H1 (cell line): ENCODE measurements at regions not wholly inside any gene's neighbourhood (a gene's known extent, or its start where the extent isn't known, plus 50 kb on each side); places are given as distances from the start of the nearest gene placed in this dataset.

Experiments
- CTCF ChIA-PET: fragments of 300-600 bp; sonication (Branson Sonifier 250); formaldehyde crosslinking; loops from one replicate; lab custom pipeline; 2021; ENCODE audit not compliant: partially characterized antibody; lab: Charles Lee
- POLR2A ChIA-PET: fragments of 300-600 bp; sonication (Branson Sonifier 250); formaldehyde crosslinking; loops from one replicate; lab custom pipeline; 2021; ENCODE audit warnings: inconsistent platforms; ENCODE audit not compliant: partially characterized antibody; lab: Charles Lee
- DNase-seq, 2 experiments: peaks; one replicate each; pipeline versions ENCODE4 v3.0.0 to v3.0.0-alpha.2; 2010 to 2022; ENCODE audit warnings: low spot score in 2 of 2, low read depth in 1 of 2, mixed read lengths in 1 of 2
- FAIRE-seq: peaks from 2 replicates; lab custom pipeline; 2011; peaks lifted over from hg19 to GRCh38; lab: Jason Lieb, UNC
- H2AFZ ChIP-seq: 2 replicates; pipeline ENCODE4 v1.8.1; 2012; ENCODE audit warnings: low read length, inconsistent platforms
- H2AK5ac ChIP-seq: 2 replicates; pipeline ENCODE4 v1.6.1; 2013; ENCODE audit warnings: low read depth, low read length
- H2BK120ac ChIP-seq: replicated peaks from 2 replicates; pipeline ENCODE3; 2013; ENCODE audit warnings: low read depth, low read length, inconsistent platforms
- H2BK12ac ChIP-seq: 2 replicates; pipeline ENCODE4 v1.6.1; 2013; ENCODE audit warnings: low read depth, low read length
- H2BK15ac ChIP-seq: 2 replicates; pipeline ENCODE4 v1.6.1; 2013; ENCODE audit warnings: low read length
- H2BK20ac ChIP-seq: 2 replicates; pipeline ENCODE4 v1.6.1; 2013; ENCODE audit warnings: low read length
- H2BK5ac ChIP-seq: 2 replicates; pipeline ENCODE4 v1.6.1; 2013; ENCODE audit warnings: low read depth, low read length
- H3K14ac ChIP-seq: 2 replicates; pipeline ENCODE4 v1.6.1; 2013; ENCODE audit warnings: inconsistent platforms; ENCODE audit not compliant: insufficient read length
- H3K18ac ChIP-seq: 2 replicates; pipeline ENCODE4 v1.6.1; 2013; ENCODE audit warnings: low read length; ENCODE audit errors: extremely low read depth
- H3K23ac ChIP-seq: 2 replicates; pipeline ENCODE4 v1.6.1; 2013; ENCODE audit warnings: inconsistent platforms; ENCODE audit not compliant: insufficient read length
- H3K23me2 ChIP-seq: 2 replicates; pipeline ENCODE4 v1.6.1; 2013; ENCODE audit warnings: low read depth, low read length
- H3K27ac ChIP-seq: 2 replicates; pipeline ENCODE4 v1.6.1; 2011; ENCODE audit warnings: low read depth, low read length, inconsistent platforms
- H3K27me3 ChIP-seq, 4 experiments: replicated peaks in 1 of 4; 1 replicate in 1 of 4; 2 replicates in 3 of 4; pipeline versions ENCODE4 v1.6.1 to v1.8.1; 2011 to 2013; ENCODE audit warnings: low read length in 3 of 4, mild to moderate bottlenecking in 3 of 4, inconsistent platforms in 2 of 4, mixed read lengths in 2 of 4, moderate library complexity in 1 of 4; ENCODE audit not compliant: control insufficient read depth in 3 of 4, insufficient read depth in 3 of 4; ENCODE audit errors: extremely low read depth in 1 of 4
- H3K36me3 ChIP-seq, 4 experiments: 2 replicates each; pipeline versions ENCODE4 v1.6.1 to v1.8.1; 2011 to 2013; ENCODE audit warnings: mild to moderate bottlenecking in 4 of 4, low read length in 3 of 4, moderate library complexity in 2 of 4, control low read depth in 1 of 4, inconsistent platforms in 1 of 4; ENCODE audit not compliant: insufficient read depth in 4 of 4, control insufficient read depth in 2 of 4
- H3K4ac ChIP-seq: replicated peaks from 2 replicates; pipeline ENCODE3; 2013; ENCODE audit warnings: low read length, low read depth, mixed read lengths, inconsistent platforms; ENCODE audit not compliant: insufficient read length
- H3K4me1 ChIP-seq, 4 experiments: replicated peaks in 1 of 4; 1 replicate in 1 of 4; 2 replicates in 3 of 4; pipeline versions ENCODE4 v1.6.1 to v1.8.1; 2011 to 2013; ENCODE audit warnings: low read length in 3 of 4, inconsistent platforms in 2 of 4, mixed read lengths in 1 of 4; ENCODE audit not compliant: insufficient read depth in 4 of 4, control insufficient read depth in 3 of 4
- H3K4me2 ChIP-seq, 2 experiments: 2 replicates each; pipeline versions ENCODE4 v1.6.1 to v1.8.1; 2011 to 2013; ENCODE audit warnings: low read depth in 2 of 2, low read length in 2 of 2, control low read depth in 1 of 2, inconsistent platforms in 1 of 2, mild to moderate bottlenecking in 1 of 2; ENCODE audit not compliant: insufficient read depth in 1 of 2
- H3K4me3 ChIP-seq, 4 experiments: fragments of 200-600, 300-600 bp in 1 of 4; sonication (generic), shearing (Covaris generic), sonication (Bioruptor Twin) in 1 of 4; 2 replicates each; pipeline versions ENCODE4 v1.5.1 to v1.8.1; 2011 to 2016; ENCODE audit warnings: low read length in 4 of 4, low read depth in 3 of 4, control low read depth in 2 of 4, inconsistent platforms in 2 of 4, mild to moderate bottlenecking in 2 of 4, mixed read lengths in 1 of 4, moderate library complexity in 1 of 4; ENCODE audit not compliant: insufficient read depth in 2 of 4; ENCODE audit errors: extremely low read depth in 1 of 4
- H3K56ac ChIP-seq: replicated peaks from 2 replicates; pipeline ENCODE3; 2013; ENCODE audit warnings: low read depth, mild to moderate bottlenecking, mixed read lengths, low read length, inconsistent platforms; ENCODE audit not compliant: insufficient read length
- H3K79me1 ChIP-seq: 2 replicates; pipeline ENCODE4 v1.6.1; 2013; ENCODE audit warnings: low read depth, low read length, control low read depth
- H3K79me2 ChIP-seq, 2 experiments: 2 replicates each; pipeline versions ENCODE4 v1.6.1 to v1.8.1; 2012 to 2013; ENCODE audit warnings: low read length in 2 of 2, mild to moderate bottlenecking in 2 of 2, inconsistent platforms in 1 of 2; ENCODE audit not compliant: insufficient read depth in 2 of 2, control insufficient read depth in 1 of 2
- H3K9ac ChIP-seq, 4 experiments: replicated peaks in 1 of 4; 1 replicate in 1 of 4; 2 replicates in 3 of 4; pipeline versions ENCODE4 v1.6.1 to v1.8.1; 2011 to 2013; ENCODE audit warnings: low read depth in 3 of 4, low read length in 3 of 4, control low read depth in 2 of 4, mild to moderate bottlenecking in 2 of 4, moderate library complexity in 2 of 4, inconsistent platforms in 1 of 4; ENCODE audit errors: extremely low read depth in 1 of 4
- H3K9me3 ChIP-seq, 2 experiments: 2 replicates each; pipeline versions ENCODE4 v1.6.1 to v1.8.1; 2012 to 2013; ENCODE audit warnings: mild to moderate bottlenecking in 2 of 2, moderate library complexity in 2 of 2, control low read depth in 1 of 2, inconsistent platforms in 1 of 2, low read depth in 1 of 2, low read length in 1 of 2, mixed read lengths in 1 of 2; ENCODE audit not compliant: insufficient read depth in 2 of 2
- H4K20me1 ChIP-seq, 2 experiments: replicated peaks in 1 of 2; 2 replicates each; pipeline versions ENCODE3 to v1.8.1; 2011 to 2013; ENCODE audit warnings: inconsistent platforms in 2 of 2, low read length in 2 of 2, mild to moderate bottlenecking in 1 of 2; ENCODE audit not compliant: insufficient read depth in 2 of 2, control insufficient read depth in 1 of 2
- H4K5ac ChIP-seq: 2 replicates; pipeline ENCODE4 v1.6.1; 2013; ENCODE audit warnings: low read length, low read depth, mixed read lengths, inconsistent platforms; ENCODE audit not compliant: insufficient read length
- H4K8ac ChIP-seq: 2 replicates; pipeline ENCODE4 v1.8.0; 2013; ENCODE audit warnings: mild to moderate bottlenecking, moderate library complexity, low read length, inconsistent platforms; ENCODE audit not compliant: insufficient read depth; ENCODE audit errors: extremely low read depth
- H4K91ac ChIP-seq: replicated peaks from 2 replicates; pipeline ENCODE3; 2013; ENCODE audit warnings: low read length, mixed read lengths, inconsistent platforms; ENCODE audit not compliant: insufficient read length
- BACH1 ChIP-seq: IDR thresholded peaks from 2 replicates; pipeline ENCODE4 v1.6.1; 2012; ENCODE audit warnings: low read length, improper control_type of control experiment
- CEBPB ChIP-seq: IDR thresholded peaks from 2 replicates; pipeline ENCODE4 v1.6.1; 2012; ENCODE audit warnings: low read depth, low read length
- CHD2 ChIP-seq: IDR thresholded peaks from 2 replicates; pipeline ENCODE4 v1.6.1; 2012; ENCODE audit warnings: low read length, improper control_type of control experiment
- CREB1 ChIP-seq: IDR thresholded peaks from 2 replicates; pipeline ENCODE4 v1.6.1; 2012; ENCODE audit warnings: inconsistent platforms
- EGR1 ChIP-seq: IDR thresholded peaks from 2 replicates; pipeline ENCODE4 v1.6.1; 2011; ENCODE audit warnings: low read depth, low read length, borderline replicate concordance
- EP300 ChIP-seq, 2 experiments: IDR thresholded peaks; 1 replicate in 1 of 2; 2 replicates in 1 of 2; pipeline ENCODE4 v1.6.1; 2011 to 2012; ENCODE audit warnings: low read depth in 2 of 2, low read length in 2 of 2, mild to moderate bottlenecking in 2 of 2, borderline replicate concordance in 1 of 2, inconsistent platforms in 1 of 2, moderate library complexity in 1 of 2
- JUND ChIP-seq: IDR thresholded peaks from 2 replicates; pipeline ENCODE4 v1.6.1; 2011; ENCODE audit warnings: mild to moderate bottlenecking, improper control_type of control experiment, low read length
- POU5F1 ChIP-seq: IDR thresholded peaks from 2 replicates; pipeline ENCODE4 v1.6.1; 2011; ENCODE audit warnings: low read depth, mild to moderate bottlenecking, low read length, moderate library complexity
- SIN3A ChIP-seq, 2 experiments: IDR thresholded peaks in 1 of 2; conservative IDR thresholded peaks in 1 of 2; 2 replicates each; pipeline ENCODE4 v1.6.1; 2011 to 2012; ENCODE audit warnings: low read length in 2 of 2, improper control_type of control experiment in 1 of 2, low read depth in 1 of 2, mild to moderate bottlenecking in 1 of 2
- SP1 ChIP-seq: IDR thresholded peaks from 2 replicates; pipeline ENCODE4 v1.6.1; 2011; ENCODE audit warnings: low read depth, low read length
- WGBS, 2 experiments: shearing (Covaris generic) in 1 of 2; methylation state at CpG; one replicate each; pipeline versions ENCODE4 v1.1.6 to v1.1.7; 2013 to 2015; ENCODE audit warnings: low lambda C conversion rate in 2 of 2, mixed read lengths in 2 of 2, inconsistent platforms in 1 of 2, low coverage in 1 of 2, missing lambda C conversion rate in 1 of 2; ENCODE audit not compliant: insufficient replicate concordance in 2 of 2, insufficient coverage in 1 of 2, insufficient read length in 1 of 2; ENCODE audit errors: extremely low coverage in 1 of 2, missing lambda C conversion rate in 1 of 2; 5-methylcytosine and 5-hydroxymethylcytosine counted together
- TF ChIP-seq, protein P1 (sequence below), 3 experiments: IDR thresholded peaks; 1 replicate in 2 of 3; 2 replicates in 1 of 3; pipeline versions ENCODE4 v1.5.1 to v1.6.1; 2011; ENCODE audit warnings: low read length in 3 of 3, mild to moderate bottlenecking in 3 of 3, inconsistent platforms in 2 of 3, low read depth in 1 of 3, moderate library complexity in 1 of 3; ENCODE audit not compliant: insufficient read depth in 1 of 3; ENCODE audit errors: control extremely low read depth in 1 of 3
- TF ChIP-seq, protein P2 (sequence below): IDR thresholded peaks from 2 replicates; pipeline ENCODE4 v1.6.1; 2011; ENCODE audit warnings: low read depth, mild to moderate bottlenecking, low read length; ENCODE audit not compliant: insufficient read depth

DNA sequence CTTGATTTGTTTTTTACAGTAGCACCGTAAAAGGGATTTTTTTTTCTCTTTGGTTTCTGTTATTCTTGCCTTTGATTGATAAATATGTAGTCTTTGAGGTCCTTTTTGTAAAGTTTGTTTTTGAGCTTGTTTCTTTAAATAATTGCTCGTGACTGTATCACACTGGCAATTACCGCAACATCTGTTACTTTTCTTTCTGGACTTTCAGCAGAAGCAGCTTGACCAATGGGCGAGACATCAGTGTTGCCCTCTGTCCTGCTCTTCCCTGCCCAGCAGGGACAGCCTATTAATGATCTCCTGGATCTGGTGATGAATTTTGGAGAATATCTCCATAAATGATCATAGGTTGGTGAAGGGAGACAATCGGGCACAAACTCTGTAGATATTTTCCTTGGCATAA is 74.9 kb downstream of the TDRD15 start:
- Histone ChIP-seq H2BK120ac (no peak overlapping the region), H3K4me3 (no peak overlapping the region), H2BK12ac (no peak overlapping the region), H3K23ac (no peak overlapping the region), H2AK5ac (no peak overlapping the region), H3K18ac (no peak overlapping the region), H2BK20ac (no peak overlapping the region), H3K79me2 (no peaks in the 10 kb centered on the region), H3K56ac (no peak overlapping the region), H4K91ac (no peak overlapping the region), H3K9me3 (no peaks in the 10 kb centered on the region), H3K23me2 (no peaks in the 10 kb centered on the region), H3K27ac (no peak overlapping the region), H4K20me1 (no peaks in the 10 kb centered on the region), H2AFZ (no peak overlapping the region), H3K4ac (no peak overlapping the region), H4K5ac (no peak overlapping the region), H3K4me2 (no peak overlapping the region), H3K79me1 (no peaks in the 10 kb centered on the region), H3K14ac (no peak overlapping the region), H2BK5ac (no peak overlapping the region), H3K4me1 (no peaks in the 10 kb centered on the region), H4K8ac (no peak overlapping the region), H3K36me3 (no peaks in the 10 kb centered on the region), H3K27me3 (no peaks in the 10 kb centered on the region), H2BK15ac (no peak overlapping the region), H3K9ac (no peak overlapping the region)
- ChIA-PET CTCF (no interaction called here), POLR2A (no interaction called here)
- DNase-seq (no peak), FAIRE-seq (no peak)
- 88% methylated on average over 5 of the region's 5 CpGs; no CpG with 5 or more reads in 1 of the 2 experiments for WGBS, 2 experiments
- TF ChIP-seq CHD2 (no peak), EGR1 (no peak), POU5F1 (no peak), SIN3A (conservative IDR thresholded peaks at IDR 0.05 in 1 of 2, IDR thresholded peaks at IDR 0.05 in 1 of 2; ENCODE audit: low read depth in 1 of 2, low read length in 2 of 2) (no peak), BACH1 (no peak), SP1 (no peak), EP300 (IDR thresholded peaks at IDR 0.05; ENCODE audit: borderline replicate concordance in 1 of 2, low read depth in 2 of 2, low read length in 2 of 2) (no peak), JUND (no peak), CREB1 (no peak), CEBPB (no peak)
- TF ChIP-seq, protein P1, sequence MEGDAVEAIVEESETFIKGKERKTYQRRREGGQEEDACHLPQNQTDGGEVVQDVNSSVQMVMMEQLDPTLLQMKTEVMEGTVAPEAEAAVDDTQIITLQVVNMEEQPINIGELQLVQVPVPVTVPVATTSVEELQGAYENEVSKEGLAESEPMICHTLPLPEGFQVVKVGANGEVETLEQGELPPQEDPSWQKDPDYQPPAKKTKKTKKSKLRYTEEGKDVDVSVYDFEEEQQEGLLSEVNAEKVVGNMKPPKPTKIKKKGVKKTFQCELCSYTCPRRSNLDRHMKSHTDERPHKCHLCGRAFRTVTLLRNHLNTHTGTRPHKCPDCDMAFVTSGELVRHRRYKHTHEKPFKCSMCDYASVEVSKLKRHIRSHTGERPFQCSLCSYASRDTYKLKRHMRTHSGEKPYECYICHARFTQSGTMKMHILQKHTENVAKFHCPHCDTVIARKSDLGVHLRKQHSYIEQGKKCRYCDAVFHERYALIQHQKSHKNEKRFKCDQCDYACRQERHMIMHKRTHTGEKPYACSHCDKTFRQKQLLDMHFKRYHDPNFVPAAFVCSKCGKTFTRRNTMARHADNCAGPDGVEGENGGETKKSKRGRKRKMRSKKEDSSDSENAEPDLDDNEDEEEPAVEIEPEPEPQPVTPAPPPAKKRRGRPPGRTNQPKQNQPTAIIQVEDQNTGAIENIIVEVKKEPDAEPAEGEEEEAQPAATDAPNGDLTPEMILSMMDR (IDR thresholded peaks at IDR 0.05; ENCODE audit: control extremely low read depth in 1 of 3, insufficient read depth in 1 of 3, low read depth in 1 of 3, low read length in 3 of 3): no peak
- TF ChIP-seq, protein P2, sequence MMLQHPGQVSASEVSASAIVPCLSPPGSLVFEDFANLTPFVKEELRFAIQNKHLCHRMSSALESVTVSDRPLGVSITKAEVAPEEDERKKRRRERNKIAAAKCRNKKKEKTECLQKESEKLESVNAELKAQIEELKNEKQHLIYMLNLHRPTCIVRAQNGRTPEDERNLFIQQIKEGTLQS: no peak
